ENCODE measurements at regions not wholly inside any gene's neighbourhood (a gene's known extent, or its start where the extent isn't known, plus 50 kb on each side); places are given as distances from the start of the nearest gene placed in this dataset.

DNA sequence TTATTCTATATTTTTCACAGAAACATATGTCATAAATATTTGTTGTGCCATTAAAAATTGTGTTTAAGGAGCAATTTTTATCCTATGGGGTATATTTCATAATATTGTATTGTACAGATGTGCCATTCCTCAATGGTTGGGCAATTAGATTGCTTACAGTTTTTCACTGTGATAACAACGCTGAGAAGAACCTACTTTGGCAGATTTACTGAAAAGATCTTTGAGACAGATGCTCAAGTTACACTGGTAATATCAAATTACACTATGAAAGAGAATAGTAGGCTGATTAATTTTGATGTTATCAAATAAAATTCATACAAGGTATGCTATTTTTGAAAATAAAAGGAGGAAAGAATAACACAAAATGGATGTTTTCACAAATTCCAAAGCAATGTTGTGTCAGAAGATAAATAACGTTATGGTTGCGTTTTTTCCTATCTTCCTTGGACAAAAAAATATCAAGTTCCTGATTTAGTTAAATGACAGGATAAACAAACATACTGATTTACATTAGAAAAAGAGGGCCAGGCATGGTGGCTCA, 335.1 kb upstream of the ZNF521 start:
- TF ChIP-seq CTCF (IDR thresholded peaks at IDR 0.05) = no peak

- no peak for TF ChIP-seq CTCF (IDR thresholded peaks at IDR 0.05)
Measured at GRCh38 chr18:25685088-25685487, 333.1 kb upstream of the ZNF521 start.

DNA sequence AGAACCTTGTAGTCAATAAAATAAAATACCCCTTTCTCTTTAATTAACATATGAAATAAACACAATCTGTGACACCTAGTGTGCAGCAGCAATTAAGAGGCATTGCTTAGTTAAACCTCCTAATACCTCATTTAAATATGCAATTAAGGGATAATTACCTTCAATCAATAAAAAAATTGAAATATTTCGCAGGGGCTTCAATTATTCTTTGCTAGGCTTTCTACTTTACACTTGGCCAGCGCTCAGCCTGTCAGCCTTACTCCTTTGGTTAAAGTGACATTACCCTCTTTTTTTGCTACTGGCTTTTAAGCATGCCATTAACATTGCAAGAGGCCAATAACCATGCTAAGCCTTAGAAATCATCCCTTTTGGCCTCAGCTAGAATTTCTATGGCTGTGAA, 327.5 kb upstream of the ZNF521 start:
- TF ChIP-seq CTCF (IDR thresholded peaks at IDR 0.05) = no peak

- TF ChIP-seq CTCF (IDR thresholded peaks at IDR 0.05) = no peak
Measured at GRCh38 chr18:25678221-25678620, 326.3 kb upstream of the ZNF521 start.

- no peak for TF ChIP-seq CTCF (IDR thresholded peaks at IDR 0.05)
Measured at GRCh38 chr18:25675123-25675850, 323.3 kb upstream of the ZNF521 start.

GRCh38 chr18:25674183-25674582, 322.2 kb upstream of the ZNF521 start:
- TF ChIP-seq CTCF (IDR thresholded peaks at IDR 0.05) = no peak

GRCh38 chr18:25672490-25672889, 320.5 kb upstream of the ZNF521 start:
- TF ChIP-seq CTCF (IDR thresholded peaks at IDR 0.05) = peak; percentile 13; the same call in 1 of the 2 replicates
